ENCODE measurements at regions not wholly inside any gene's neighbourhood (a gene's known extent, or its start where the extent isn't known, plus 50 kb on each side); places are given as distances from the start of the nearest gene placed in this dataset.
A peak's percentile ranks its signal among the peaks of the same experiment; 100 is the strongest.
"Not testable (repeated sequence)": the region's sequence is repeated elsewhere in the genome, so short reads cannot be mapped to it uniquely, and the experiment has no call there.

- peak; percentile 8 for DNase-seq
Observed at GRCh38 chr4:131734851-131735385, 1414.2 kb upstream of the PCDH10 start.

GRCh38 chr4:131738991-131739390, 1410.1 kb upstream of the PCDH10 start:
- DNase-seq, result not testable (repeated sequence)

DNA sequence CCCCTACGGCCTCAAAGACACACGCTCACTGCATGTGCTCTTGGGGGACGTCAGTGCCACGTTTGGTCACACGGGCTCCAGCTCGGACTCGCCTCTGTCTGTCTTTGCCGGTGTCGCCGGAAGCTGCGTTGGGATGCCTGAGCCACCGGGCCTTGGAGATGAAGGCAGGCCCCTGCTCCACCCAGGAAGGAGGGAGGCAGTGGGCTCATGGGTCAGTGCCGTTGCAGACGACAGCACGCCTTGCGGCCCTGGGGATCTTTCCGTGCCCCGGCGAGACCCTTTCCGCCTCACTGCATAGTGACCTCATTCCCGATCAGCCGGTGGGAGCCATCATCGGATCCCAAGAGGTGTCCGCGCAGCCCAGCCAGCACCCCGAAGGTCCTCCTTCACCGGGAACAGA, 1407.3 kb upstream of the PCDH10 start:
- not testable (repeated sequence) for DNase-seq

DNA sequence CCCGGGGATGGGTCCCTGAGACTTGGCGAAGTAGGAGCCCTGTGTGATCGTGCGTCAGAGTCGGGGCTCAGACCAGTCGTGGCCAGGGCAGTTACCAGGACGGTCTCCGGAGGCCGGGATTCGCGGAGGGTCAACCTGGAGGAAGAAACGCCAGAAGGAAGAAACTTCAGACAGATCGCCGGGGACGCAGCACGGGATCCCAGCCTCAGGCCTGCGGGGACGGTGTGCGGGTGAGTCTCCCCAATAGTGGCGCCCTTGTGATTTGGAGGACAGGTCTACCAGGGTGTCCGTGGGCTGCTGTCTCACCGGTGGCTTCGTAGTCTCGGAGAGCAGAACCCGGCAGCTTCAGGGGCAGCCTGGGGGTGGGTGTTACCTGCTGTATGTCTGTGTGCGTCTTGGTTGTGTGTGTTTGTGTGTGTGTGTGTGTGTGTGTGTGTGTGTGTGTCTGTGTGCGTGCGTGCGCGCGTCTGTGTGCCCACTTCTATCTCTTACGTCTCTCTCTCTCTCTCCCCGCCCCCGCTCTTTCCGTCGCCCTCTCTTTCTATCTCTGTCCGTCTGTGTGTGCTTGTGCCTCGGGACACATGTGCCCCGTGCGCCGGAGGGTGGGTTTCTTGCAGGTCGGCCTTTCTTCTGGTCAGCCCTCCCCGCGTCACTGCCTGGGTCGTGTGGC, 1406.4 kb upstream of the PCDH10 start:
- DNase-seq, result not testable (repeated sequence)

- not testable (repeated sequence) for DNase-seq
Observed at GRCh38 chr4:131743348-131743747, 1405.7 kb upstream of the PCDH10 start.

- DNase-seq, result not testable (repeated sequence)
Observed at GRCh38 chr4:131747203-131747602, 1401.9 kb upstream of the PCDH10 start.

DNA sequence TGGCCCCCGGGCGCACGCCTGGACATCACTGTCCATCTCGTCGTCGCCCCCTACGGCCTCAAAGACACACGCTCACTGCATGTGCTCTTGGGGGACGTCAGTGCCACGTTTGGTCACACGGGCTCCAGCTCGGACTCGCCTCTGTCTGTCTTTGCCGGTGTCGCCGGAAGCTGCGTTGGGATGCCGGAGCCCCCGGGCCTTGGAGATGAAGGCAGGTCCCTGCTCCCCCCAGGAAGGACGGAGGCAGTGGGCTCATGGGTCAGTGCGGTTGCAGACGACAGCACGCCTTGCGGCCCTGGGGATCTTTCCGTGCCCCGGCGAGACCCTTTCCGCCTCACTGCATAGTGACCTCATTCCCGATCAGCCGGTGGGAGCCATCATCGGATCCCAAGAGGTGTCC, 1399.9 kb upstream of the PCDH10 start:
- not testable (repeated sequence) for DNase-seq

DNA sequence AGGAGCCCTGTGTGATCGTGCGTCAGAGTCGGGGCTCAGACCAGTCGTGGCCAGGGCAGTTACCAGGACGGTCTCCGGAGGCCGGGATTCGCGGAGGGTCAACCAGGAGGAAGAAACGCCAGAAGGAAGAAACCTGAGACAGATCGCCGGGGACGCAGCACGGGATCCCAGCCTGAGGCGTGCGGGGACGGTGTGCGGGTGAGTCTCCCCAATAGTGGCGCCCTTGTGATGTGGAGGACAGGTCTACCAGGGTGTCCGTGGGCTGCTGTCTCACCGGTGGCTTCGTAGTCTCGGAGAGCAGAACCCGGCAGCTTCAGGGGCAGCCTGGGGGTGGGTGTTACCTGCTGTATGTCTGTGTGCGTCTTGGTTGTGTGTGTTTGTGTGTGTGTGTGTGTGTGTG, 1399.1 kb upstream of the PCDH10 start:
- DNase-seq, result not testable (repeated sequence)

GRCh38 chr4:131750469-131750868, 1398.6 kb upstream of the PCDH10 start:
- peak; percentile 13 for DNase-seq

DNA sequence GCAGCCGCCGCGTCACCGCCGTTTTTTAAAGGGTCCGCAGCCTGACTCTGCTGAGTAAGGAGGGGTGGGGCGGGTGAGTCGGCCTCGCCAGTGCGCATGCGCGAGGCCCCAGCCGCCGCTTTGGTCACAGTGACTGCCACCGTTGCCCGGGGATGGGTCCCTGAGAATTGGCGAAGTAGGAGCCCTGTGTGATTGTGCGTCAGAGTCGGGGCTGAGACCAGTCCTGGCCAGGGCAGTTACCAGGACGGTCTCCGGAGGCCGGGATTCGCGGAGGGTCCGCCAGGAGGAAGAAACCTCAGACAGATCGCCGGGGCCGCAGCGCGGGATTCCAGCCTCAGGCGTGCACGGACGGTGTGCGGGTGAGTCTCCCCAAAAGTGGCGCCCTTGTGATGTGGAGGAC, 1386.9 kb upstream of the PCDH10 start:
- not testable (repeated sequence) for DNase-seq

DNA sequence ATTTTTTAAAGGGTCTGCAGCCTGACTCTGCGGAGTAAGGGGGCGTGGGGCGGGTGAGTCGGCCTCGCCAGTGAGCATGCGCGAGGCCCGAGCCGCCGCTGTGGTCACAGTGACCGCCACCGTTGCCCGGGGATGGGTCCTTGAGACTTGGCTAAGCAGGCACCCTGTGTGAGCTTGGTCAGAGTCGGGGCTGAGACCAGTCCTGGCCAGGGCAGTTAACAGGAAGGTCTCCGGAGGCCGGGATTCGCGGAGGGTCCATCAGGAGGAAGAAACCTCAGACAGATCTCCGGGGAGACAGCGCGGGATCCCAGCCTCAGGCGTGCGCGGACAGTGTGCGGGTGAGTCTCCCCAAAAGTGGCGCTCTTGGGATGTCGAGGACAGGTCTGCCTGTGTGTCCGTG, 1384.4 kb upstream of the PCDH10 start:
- DNase-seq, result no peak

- not testable (repeated sequence) for DNase-seq
Observed at GRCh38 chr4:131774382-131774781, 1374.7 kb upstream of the PCDH10 start.

- DNase-seq, result not testable (repeated sequence)
Observed at GRCh38 chr4:131810565-131810964, 1338.5 kb upstream of the PCDH10 start.
